HCT116 (cell line): ENCODE measurements at regions not wholly inside any gene's neighbourhood (a gene's known extent, or its start where the extent isn't known, plus 50 kb on each side); places are given as distances from the start of the nearest gene placed in this dataset.
"Not testable (repeated sequence)": the region's sequence is repeated elsewhere in the genome, so short reads cannot be mapped to it uniquely, and the experiment has no call there.

Experiments used
- ATAC-seq: fragments of 200-7000 bp; cut with Tn5 transposase; 2 replicates; pipeline ENCODE4 v1.9.1; 2020; ENCODE audit warnings: mild to moderate bottlenecking, moderate library complexity
- BruUV-seq: library from RNA; stranded (reverse); fragments of 400-500 nt; replicated peaks from 2 replicates; lab custom pipeline; 2021; lab: Mats Ljungman, UMichigan
- CTCF ChIA-PET: fragments of 300-600 bp; sonication (Branson Sonifier 250); formaldehyde crosslinking; loops from one replicate; lab custom pipeline; 2021; ENCODE audit warnings: antibody characterized with exemption; lab: Charles Lee
- POLR2A ChIA-PET: fragments of 300-600, 350-600 bp; sonication (Branson Sonifier 250); formaldehyde crosslinking; loops from one replicate; lab custom pipeline; 2021; ENCODE audit warnings: antibody characterized with exemption; lab: Charles Lee
- RAD21 ChIA-PET, 2 experiments: fragments of 300-600 bp; sonication (Branson Sonifier 250); formaldehyde crosslinking; loops; one replicate each; lab custom pipeline; 2023; ENCODE audit warnings: low total read pairs in 2 of 2; ENCODE audit not compliant: uncharacterized antibody in 2 of 2, unreplicated experiment in 2 of 2, low non-redundant PET in 1 of 2; lab: Charles Lee
- DNase-seq: peaks from one replicate; pipeline ENCODE4 v3.0.0-alpha.2; 2010; ENCODE audit warnings: low read depth, low spot score
- H2AFZ ChIP-seq: fragments of 200-600 bp; shearing (Covaris generic), sonication (generic); 2 replicates; pipeline ENCODE4 v1.6.1; 2017; ENCODE audit warnings: low read depth, mixed run types, mixed read lengths, antibody characterized with exemption, low read length; ENCODE audit not compliant: poor library complexity, severe bottlenecking
- H3K27ac ChIP-seq: 2 replicates; pipeline ENCODE4 v1.5.1; 2012; ENCODE audit warnings: low read depth, low read length
- H3K27me3 ChIP-seq: fragments of 200-600 bp; sonication (generic); 2 replicates; pipeline ENCODE4 v1.6.1; 2016; ENCODE audit warnings: mixed run types, low read length, mixed read lengths; ENCODE audit not compliant: insufficient read depth
- H3K36me3 ChIP-seq, 2 experiments: fragments of 200-500 bp in 1 of 2; fragments of 200-600 bp in 1 of 2; sonication (Bioruptor generic) in 1 of 2; sonication (generic) in 1 of 2; 2 replicates each; pipeline versions ENCODE4 v1.5.1 to v1.6.1; 2014 to 2016; ENCODE audit warnings: low read length in 2 of 2, inconsistent platforms in 1 of 2, mixed read lengths in 1 of 2, mixed run types in 1 of 2; ENCODE audit not compliant: insufficient read depth in 2 of 2, control insufficient read depth in 1 of 2
- H3K4me1 ChIP-seq, 2 experiments: fragments of 200-600 bp in 1 of 2; sonication (generic) in 1 of 2; 2 replicates each; pipeline versions ENCODE4 v1.5.1 to v1.6.1; 2012 to 2017; ENCODE audit warnings: low read length in 2 of 2, inconsistent platforms in 1 of 2, mild to moderate bottlenecking in 1 of 2, mixed read lengths in 1 of 2, mixed run types in 1 of 2, moderate library complexity in 1 of 2; ENCODE audit not compliant: insufficient read depth in 2 of 2, control insufficient read depth in 1 of 2
- H3K4me2 ChIP-seq: fragments of 200-600 bp; sonication (generic); 2 replicates; pipeline ENCODE4 v1.6.1; 2017; ENCODE audit warnings: mixed run types, low read length, mixed read lengths
- H3K4me3 ChIP-seq, 2 experiments: fragments of 200-600 bp in 1 of 2; sonication (generic) in 1 of 2; replicated peaks in 1 of 2; 2 replicates each; pipeline ENCODE4 v1.5.1; 2011 to 2016; ENCODE audit warnings: low read length in 2 of 2, control low read depth in 1 of 2, low read depth in 1 of 2, mild to moderate bottlenecking in 1 of 2, mixed read lengths in 1 of 2, mixed run types in 1 of 2
- H3K79me2 ChIP-seq: fragments of 200-600 bp; sonication (generic); 2 replicates; pipeline ENCODE4 v1.6.1; 2017; ENCODE audit warnings: mild to moderate bottlenecking, mixed run types, low read length, moderate library complexity, mixed read lengths; ENCODE audit not compliant: insufficient read depth
- H3K9ac ChIP-seq: fragments of 200-600 bp; sonication (generic); 2 replicates; pipeline ENCODE4 v1.6.1; 2016; ENCODE audit warnings: low read length, mixed read lengths
- H3K9me2 ChIP-seq: fragments of 200-600 bp; sonication (generic), shearing (Covaris generic); 2 replicates; pipeline ENCODE4 v1.6.1; 2017; ENCODE audit warnings: mixed run types, mild to moderate bottlenecking, moderate library complexity; ENCODE audit not compliant: insufficient read depth
- H3K9me3 ChIP-seq, 2 experiments: fragments of 200-500 bp in 1 of 2; fragments of 200-600 bp in 1 of 2; sonication (Bioruptor generic) in 1 of 2; sonication (generic) in 1 of 2; 2 replicates each; pipeline ENCODE4 v1.6.1; 2014 to 2017; ENCODE audit warnings: low read length in 2 of 2, mixed read lengths in 2 of 2, inconsistent platforms in 1 of 2, low read depth in 1 of 2, mild to moderate bottlenecking in 1 of 2, mixed run types in 1 of 2, moderate library complexity in 1 of 2; ENCODE audit not compliant: control insufficient read depth in 1 of 2, insufficient read depth in 1 of 2
- H4K20me1 ChIP-seq: fragments of 200-600 bp; sonication (generic), shearing (Covaris generic); 2 replicates; pipeline ENCODE4 v1.6.1; 2017; ENCODE audit warnings: mixed run types, mild to moderate bottlenecking, moderate library complexity; ENCODE audit not compliant: insufficient read depth
- CBX3 ChIP-seq: IDR thresholded peaks from 2 replicates; pipeline ENCODE4 v1.6.1; 2012; ENCODE audit warnings: low read depth
- EZH2 ChIP-seq: fragments of 200-600 bp; sonication (generic); IDR thresholded peaks from 2 replicates; pipeline ENCODE4 v1.6.1; 2017; ENCODE audit warnings: antibody characterized with exemption, mixed run types
- EZH2phosphoT487 ChIP-seq: fragments of 200-600 bp; IDR thresholded peaks from 2 replicates; pipeline ENCODE4 v1.6.1; 2018; ENCODE audit warnings: antibody characterized with exemption, borderline replicate concordance
- FOSL1 ChIP-seq: IDR thresholded peaks from 2 replicates; pipeline ENCODE4 v1.6.1; 2012; ENCODE audit warnings: low read depth
- JUND ChIP-seq: IDR thresholded peaks from 2 replicates; pipeline ENCODE4 v1.6.1; 2012
- POLR2A ChIP-seq: IDR thresholded peaks from 2 replicates; pipeline ENCODE4 v1.7.0; 2011; ENCODE audit warnings: borderline replicate concordance; ENCODE audit not compliant: insufficient read depth, insufficient read length; ENCODE audit errors: extremely low read depth
- SIN3A ChIP-seq: IDR thresholded peaks from 2 replicates; pipeline ENCODE4 v1.6.1; 2012; ENCODE audit warnings: low read depth
- SP1 ChIP-seq: IDR thresholded peaks from 2 replicates; pipeline ENCODE4 v1.6.1; 2012; ENCODE audit warnings: low read depth
- SRF ChIP-seq: IDR thresholded peaks from 2 replicates; pipeline ENCODE4 v1.6.1; 2012; ENCODE audit warnings: low read depth
- TCF7L2 ChIP-seq: IDR thresholded peaks from 2 replicates; pipeline ENCODE4 v1.7.0; 2011; ENCODE audit warnings: borderline replicate concordance, inconsistent platforms; ENCODE audit not compliant: insufficient read depth, insufficient read length; ENCODE audit errors: extremely low read depth
- ZNF274 ChIP-seq: fragments of 200-500 bp; sonication (Bioruptor generic); IDR thresholded peaks from 2 replicates; pipeline ENCODE4 v1.6.1; 2014; ENCODE audit warnings: mild to moderate bottlenecking, low read depth, low read length, inconsistent platforms
- intact Hi-C: fragments of 100-400 bp; cut with micrococcal nuclease; formaldehyde crosslinking; loops from 2 replicates; pipeline ENCODE4 v1.10.0; 2022
- TF ChIP-seq, protein P1 (sequence below): IDR thresholded peaks from 2 replicates; pipeline ENCODE4 v1.6.1; 2012
- TF ChIP-seq, protein P2 (sequence below), 3 experiments: fragments of 200-600 bp in 1 of 3; sonication (generic) in 1 of 3; IDR thresholded peaks in 2 of 3; conservative IDR thresholded peaks in 1 of 3; 2 replicates each; pipeline ENCODE4 v1.5.1; 2012 to 2017; ENCODE audit warnings: low read depth in 2 of 3, low read length in 2 of 3, antibody characterized with exemption in 1 of 3, borderline replicate concordance in 1 of 3, control low read depth in 1 of 3, mild to moderate bottlenecking in 1 of 3, mixed read lengths in 1 of 3, mixed run types in 1 of 3, moderate library complexity in 1 of 3; ENCODE audit not compliant: insufficient read depth in 1 of 3
- TF ChIP-seq, protein P3 (sequence below): IDR thresholded peaks from 2 replicates; pipeline ENCODE4 v1.6.1; 2012; ENCODE audit warnings: low read depth

DNA sequence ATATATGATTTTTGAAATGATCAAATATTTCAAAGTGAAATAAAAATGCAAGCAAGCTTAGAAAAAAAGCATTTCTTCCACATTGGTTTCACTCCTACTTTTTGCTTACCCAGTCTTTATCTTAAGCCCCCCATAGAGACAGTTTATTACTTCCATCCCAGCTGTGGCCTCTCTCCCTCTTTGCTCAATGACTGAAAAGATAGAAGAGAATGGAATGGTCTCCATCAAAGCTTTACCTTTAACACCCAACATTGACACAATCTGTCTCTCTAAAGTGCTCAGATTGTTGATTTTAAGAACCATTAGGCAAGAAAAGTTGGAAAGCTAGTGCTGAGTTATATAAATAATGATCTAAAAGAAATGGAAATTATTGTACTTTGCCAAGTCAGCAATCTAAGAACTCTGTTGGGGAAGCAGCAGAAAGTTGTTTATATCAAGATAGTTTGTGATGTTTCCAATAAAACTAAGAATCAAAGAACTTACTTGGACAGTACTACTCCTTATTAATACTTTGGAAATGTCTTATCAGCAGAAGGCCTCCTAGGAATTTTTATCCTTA lies 277.5 kb upstream of the NREP start:
- RAD21 ChIA-PET: no interaction called here
- BruUV-seq: no TSS peak

DNA sequence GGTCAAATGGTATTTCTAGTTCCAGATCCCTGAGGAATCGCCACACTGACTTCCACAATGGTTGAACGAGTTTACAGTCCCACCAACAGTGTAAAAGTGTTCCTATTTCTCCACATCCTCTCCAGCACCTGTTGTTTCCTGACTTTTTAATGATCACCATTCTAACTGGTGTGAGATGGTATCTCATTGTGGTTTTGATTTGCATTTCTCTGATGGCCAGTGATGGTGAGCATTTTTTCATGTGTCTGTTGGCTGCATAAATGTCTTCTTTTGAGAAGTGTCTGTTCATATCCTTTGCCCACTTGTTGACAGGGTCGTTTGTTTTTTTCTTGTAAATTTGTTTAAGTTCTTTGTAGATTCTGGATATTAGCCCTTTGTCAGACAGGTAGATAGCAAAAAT lies 269.9 kb upstream of the NREP start:
- POLR2A ChIA-PET, RAD21 ChIA-PET, ATAC-seq, H3K9ac ChIP-seq, H3K4me2 ChIP-seq, H3K27ac ChIP-seq, DNase-seq, CTCF ChIA-PET, H3K9me2 ChIP-seq, H4K20me1 ChIP-seq, H3K4me3 ChIP-seq, H3K36me3 ChIP-seq, intact Hi-C loops, H3K4me1 ChIP-seq, H3K27me3 ChIP-seq, BruUV-seq, H2AFZ ChIP-seq, H3K9me3 ChIP-seq, H3K79me2 ChIP-seq: not testable (repeated sequence)

More for the DNA sequence above, 277.5 kb upstream of the NREP start:
- POLR2A ChIA-PET: no interaction called here
- no peak overlapping the region for H3K27ac ChIP-seq
- TF ChIP-seq, protein P1, sequence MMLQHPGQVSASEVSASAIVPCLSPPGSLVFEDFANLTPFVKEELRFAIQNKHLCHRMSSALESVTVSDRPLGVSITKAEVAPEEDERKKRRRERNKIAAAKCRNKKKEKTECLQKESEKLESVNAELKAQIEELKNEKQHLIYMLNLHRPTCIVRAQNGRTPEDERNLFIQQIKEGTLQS: no peak
- no peak for TF ChIP-seq EZH2phosphoT487
- no peak for TF ChIP-seq SP1
- no peak for TF ChIP-seq CBX3
- no peak for TF ChIP-seq POLR2A
- no peak for TF ChIP-seq FOSL1
- TF ChIP-seq, protein P2, sequence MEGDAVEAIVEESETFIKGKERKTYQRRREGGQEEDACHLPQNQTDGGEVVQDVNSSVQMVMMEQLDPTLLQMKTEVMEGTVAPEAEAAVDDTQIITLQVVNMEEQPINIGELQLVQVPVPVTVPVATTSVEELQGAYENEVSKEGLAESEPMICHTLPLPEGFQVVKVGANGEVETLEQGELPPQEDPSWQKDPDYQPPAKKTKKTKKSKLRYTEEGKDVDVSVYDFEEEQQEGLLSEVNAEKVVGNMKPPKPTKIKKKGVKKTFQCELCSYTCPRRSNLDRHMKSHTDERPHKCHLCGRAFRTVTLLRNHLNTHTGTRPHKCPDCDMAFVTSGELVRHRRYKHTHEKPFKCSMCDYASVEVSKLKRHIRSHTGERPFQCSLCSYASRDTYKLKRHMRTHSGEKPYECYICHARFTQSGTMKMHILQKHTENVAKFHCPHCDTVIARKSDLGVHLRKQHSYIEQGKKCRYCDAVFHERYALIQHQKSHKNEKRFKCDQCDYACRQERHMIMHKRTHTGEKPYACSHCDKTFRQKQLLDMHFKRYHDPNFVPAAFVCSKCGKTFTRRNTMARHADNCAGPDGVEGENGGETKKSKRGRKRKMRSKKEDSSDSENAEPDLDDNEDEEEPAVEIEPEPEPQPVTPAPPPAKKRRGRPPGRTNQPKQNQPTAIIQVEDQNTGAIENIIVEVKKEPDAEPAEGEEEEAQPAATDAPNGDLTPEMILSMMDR (IDR thresholded peaks at IDR 0.05 in 2 of 3, conservative IDR thresholded peaks at IDR 0.05 in 1 of 3; ENCODE audit: borderline replicate concordance in 1 of 3, insufficient read depth in 1 of 3, low read depth in 2 of 3, low read length in 2 of 3): no peak
- no peak for TF ChIP-seq TCF7L2
- TF ChIP-seq, protein P3, sequence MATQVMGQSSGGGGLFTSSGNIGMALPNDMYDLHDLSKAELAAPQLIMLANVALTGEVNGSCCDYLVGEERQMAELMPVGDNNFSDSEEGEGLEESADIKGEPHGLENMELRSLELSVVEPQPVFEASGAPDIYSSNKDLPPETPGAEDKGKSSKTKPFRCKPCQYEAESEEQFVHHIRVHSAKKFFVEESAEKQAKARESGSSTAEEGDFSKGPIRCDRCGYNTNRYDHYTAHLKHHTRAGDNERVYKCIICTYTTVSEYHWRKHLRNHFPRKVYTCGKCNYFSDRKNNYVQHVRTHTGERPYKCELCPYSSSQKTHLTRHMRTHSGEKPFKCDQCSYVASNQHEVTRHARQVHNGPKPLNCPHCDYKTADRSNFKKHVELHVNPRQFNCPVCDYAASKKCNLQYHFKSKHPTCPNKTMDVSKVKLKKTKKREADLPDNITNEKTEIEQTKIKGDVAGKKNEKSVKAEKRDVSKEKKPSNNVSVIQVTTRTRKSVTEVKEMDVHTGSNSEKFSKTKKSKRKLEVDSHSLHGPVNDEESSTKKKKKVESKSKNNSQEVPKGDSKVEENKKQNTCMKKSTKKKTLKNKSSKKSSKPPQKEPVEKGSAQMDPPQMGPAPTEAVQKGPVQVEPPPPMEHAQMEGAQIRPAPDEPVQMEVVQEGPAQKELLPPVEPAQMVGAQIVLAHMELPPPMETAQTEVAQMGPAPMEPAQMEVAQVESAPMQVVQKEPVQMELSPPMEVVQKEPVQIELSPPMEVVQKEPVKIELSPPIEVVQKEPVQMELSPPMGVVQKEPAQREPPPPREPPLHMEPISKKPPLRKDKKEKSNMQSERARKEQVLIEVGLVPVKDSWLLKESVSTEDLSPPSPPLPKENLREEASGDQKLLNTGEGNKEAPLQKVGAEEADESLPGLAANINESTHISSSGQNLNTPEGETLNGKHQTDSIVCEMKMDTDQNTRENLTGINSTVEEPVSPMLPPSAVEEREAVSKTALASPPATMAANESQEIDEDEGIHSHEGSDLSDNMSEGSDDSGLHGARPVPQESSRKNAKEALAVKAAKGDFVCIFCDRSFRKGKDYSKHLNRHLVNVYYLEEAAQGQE: no peak
- TF ChIP-seq EZH2: no peak
- no peak for TF ChIP-seq SIN3A
- no peak for TF ChIP-seq SRF
- no peak for TF ChIP-seq ZNF274
- TF ChIP-seq JUND: no peak
- no peaks in the 10 kb centered on the region for H4K20me1 ChIP-seq
- H3K9ac ChIP-seq: no peak overlapping the region
- H3K27me3 ChIP-seq: no peaks in the 10 kb centered on the region
- intact Hi-C loops: no loop called here
- CTCF ChIA-PET: no interaction called here
- H2AFZ ChIP-seq: no peak overlapping the region
- no peaks in the 10 kb centered on the region for H3K79me2 ChIP-seq
- DNase-seq (no peak), ATAC-seq (no peak)
- H3K4me3 ChIP-seq: no peak overlapping the region
- H3K4me1 ChIP-seq: no peaks in the 10 kb centered on the region
- no peaks in the 10 kb centered on the region for H3K36me3 ChIP-seq
- no peaks in the 10 kb centered on the region for H3K9me2 ChIP-seq
- no peaks in the 10 kb centered on the region for H3K9me3 ChIP-seq
- H3K4me2 ChIP-seq: no peak overlapping the region
